NT2/D1 (cell line): ENCODE measurements at regions not wholly inside any gene's neighbourhood (a gene's known extent, or its start where the extent isn't known, plus 50 kb on each side); places are given as distances from the start of the nearest gene placed in this dataset.
"Not testable (repeated sequence)": the region's sequence is repeated elsewhere in the genome, so short reads cannot be mapped to it uniquely, and the experiment has no call there.

Source experiments
- DNase-seq: peaks from one replicate; pipeline ENCODE4 v3.0.0-alpha.2; 2011; ENCODE audit warnings: low read depth, low spot score
- H3K27me3 ChIP-seq: 2 replicates; pipeline ENCODE4 v1.6.0; 2011; ENCODE audit warnings: mild to moderate bottlenecking; ENCODE audit not compliant: insufficient read length, insufficient read depth
- H3K36me3 ChIP-seq: 2 replicates; pipeline ENCODE4 v1.6.1; 2011; ENCODE audit warnings: mild to moderate bottlenecking, low read length, mixed read lengths; ENCODE audit not compliant: insufficient read depth, insufficient read length
- H3K4me1 ChIP-seq: 2 replicates; pipeline ENCODE4 v1.5.1; 2011; ENCODE audit not compliant: insufficient read depth, insufficient read length
- H3K4me3 ChIP-seq: 2 replicates; pipeline ENCODE4 v1.5.1; 2011; ENCODE audit warnings: low read depth; ENCODE audit not compliant: insufficient read length
- H3K9ac ChIP-seq: 2 replicates; pipeline ENCODE4 v1.6.0; 2011; ENCODE audit warnings: low read depth; ENCODE audit not compliant: insufficient read length
- H3K9me3 ChIP-seq: 2 replicates; pipeline ENCODE4 v1.5.1; 2011; ENCODE audit warnings: mild to moderate bottlenecking, low read length; ENCODE audit not compliant: insufficient read depth
- SUZ12 ChIP-seq: IDR thresholded peaks from 2 replicates; pipeline ENCODE4 v1.6.1; 2011; ENCODE audit not compliant: insufficient read length, insufficient read depth; ENCODE audit errors: extremely low read depth
- YY1 ChIP-seq: IDR thresholded peaks from 2 replicates; pipeline ENCODE4 v1.6.1; 2011; ENCODE audit not compliant: insufficient read length, insufficient read depth
- ZNF274 ChIP-seq: IDR thresholded peaks from 2 replicates; pipeline ENCODE4 v1.6.1; 2011; ENCODE audit warnings: mild to moderate bottlenecking, low read depth, low read length

DNA sequence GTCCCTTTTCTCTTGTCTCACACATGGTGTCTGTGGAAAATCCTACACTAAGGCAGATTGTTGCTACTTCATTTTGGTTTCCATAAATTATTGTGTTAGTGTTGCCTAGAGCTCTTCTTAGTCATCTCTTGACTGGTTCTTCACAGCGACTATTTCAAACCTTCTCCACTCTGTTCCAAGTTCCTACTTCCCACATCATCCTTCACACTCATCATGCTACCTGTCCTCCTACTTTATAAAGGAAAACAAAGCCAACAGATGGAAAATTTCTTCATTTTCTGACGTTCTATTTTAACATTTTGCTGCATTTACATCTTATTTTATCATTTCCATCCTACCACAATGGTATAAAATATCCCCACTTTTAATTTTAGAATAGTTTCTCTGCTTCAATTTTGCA lies 614.1 kb downstream of the LMO7 start:
- H3K36me3 ChIP-seq: no peaks in the 10 kb centered on the region
- TF ChIP-seq ZNF274 (no peak), YY1 (no peak), SUZ12 (no peak)
- no peaks in the 10 kb centered on the region for H3K27me3 ChIP-seq
- no peak for DNase-seq
- no peaks in the 10 kb centered on the region for H3K4me1 ChIP-seq
- no peaks in the 10 kb centered on the region for H3K9me3 ChIP-seq
- no peak overlapping the region for H3K9ac ChIP-seq
- H3K4me3 ChIP-seq: no peak overlapping the region

DNA sequence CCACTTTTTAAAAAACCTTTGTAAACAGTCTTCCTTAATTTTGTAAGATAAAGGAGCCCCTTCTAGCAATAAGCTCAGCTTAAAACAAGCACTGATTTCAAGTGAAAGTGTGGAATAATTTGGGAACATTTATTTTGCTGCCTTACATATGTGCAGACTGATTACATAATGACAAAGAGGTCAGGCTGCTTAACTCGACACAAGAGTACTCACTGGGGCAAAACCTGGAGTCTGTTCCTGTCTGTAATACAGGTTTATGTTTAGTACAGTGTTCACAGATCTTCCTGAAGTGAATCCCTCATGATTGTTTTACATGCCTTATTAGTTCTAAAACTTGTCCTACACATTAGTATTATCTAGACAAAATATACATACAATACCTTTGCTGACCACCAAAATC lies 609.8 kb downstream of the LMO7 start:
- Histone ChIP-seq H3K27me3 (no peaks in the 10 kb centered on the region), H3K4me3 (no peak overlapping the region), H3K36me3 (no peaks in the 10 kb centered on the region), H3K4me1 (no peaks in the 10 kb centered on the region), H3K9ac (no peak overlapping the region), H3K9me3 (no peaks in the 10 kb centered on the region)
- no peak for TF ChIP-seq ZNF274
- no peak for TF ChIP-seq SUZ12
- no peak for TF ChIP-seq YY1
- no peak for DNase-seq

DNA sequence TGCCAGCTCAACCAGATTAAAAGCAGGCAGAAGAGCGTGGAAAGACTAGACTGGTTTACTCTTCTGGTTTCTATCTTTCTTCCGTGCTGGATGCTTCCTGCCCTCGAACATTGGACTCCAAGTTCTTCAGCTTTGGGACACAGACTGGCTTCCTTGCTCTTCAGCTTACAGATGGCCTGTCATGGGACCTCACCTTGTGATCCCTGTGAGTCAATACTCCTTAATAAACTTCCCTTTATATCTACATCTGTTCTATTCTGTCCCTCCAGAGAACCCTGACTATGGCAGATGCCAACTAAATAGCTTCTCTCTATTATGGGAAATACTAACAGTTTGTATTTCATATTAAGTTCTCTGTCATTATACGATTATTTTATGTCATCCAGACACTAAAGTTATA lies 609.1 kb downstream of the LMO7 start:
- Histone ChIP-seq H3K9me3 (no peaks in the 10 kb centered on the region), H3K36me3 (no peaks in the 10 kb centered on the region), H3K4me1 (no peaks in the 10 kb centered on the region), H3K9ac (no peak overlapping the region), H3K27me3 (no peaks in the 10 kb centered on the region), H3K4me3 (no peak overlapping the region)
- DNase-seq: no peak
- TF ChIP-seq YY1 (no peak), SUZ12 (no peak), ZNF274 (no peak)

DNA sequence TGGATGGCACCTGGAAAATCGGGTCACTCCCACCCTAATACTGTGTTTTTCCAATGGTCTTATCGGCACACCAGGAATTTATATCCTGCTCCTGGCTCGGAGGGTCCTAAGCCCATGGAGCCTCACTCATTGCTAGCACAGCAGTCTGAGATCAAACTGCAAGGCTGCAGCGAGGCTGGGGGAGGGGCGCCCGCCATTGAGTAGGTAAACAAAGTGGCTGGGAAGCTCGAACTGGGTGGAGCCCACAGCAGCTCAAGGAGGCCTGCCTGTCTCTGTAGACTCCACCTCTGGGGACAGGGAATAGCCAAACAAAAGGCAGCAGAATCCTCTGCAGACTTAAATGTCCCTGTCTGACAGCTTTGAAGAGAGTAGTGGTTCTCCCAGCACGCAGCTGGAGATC lies 607.0 kb downstream of the LMO7 start:
- DNase-seq: peak; percentile 35
- H3K9ac ChIP-seq, H3K27me3 ChIP-seq, H3K4me3 ChIP-seq, H3K4me1 ChIP-seq, H3K9me3 ChIP-seq, H3K36me3 ChIP-seq: not testable (repeated sequence)

DNA sequence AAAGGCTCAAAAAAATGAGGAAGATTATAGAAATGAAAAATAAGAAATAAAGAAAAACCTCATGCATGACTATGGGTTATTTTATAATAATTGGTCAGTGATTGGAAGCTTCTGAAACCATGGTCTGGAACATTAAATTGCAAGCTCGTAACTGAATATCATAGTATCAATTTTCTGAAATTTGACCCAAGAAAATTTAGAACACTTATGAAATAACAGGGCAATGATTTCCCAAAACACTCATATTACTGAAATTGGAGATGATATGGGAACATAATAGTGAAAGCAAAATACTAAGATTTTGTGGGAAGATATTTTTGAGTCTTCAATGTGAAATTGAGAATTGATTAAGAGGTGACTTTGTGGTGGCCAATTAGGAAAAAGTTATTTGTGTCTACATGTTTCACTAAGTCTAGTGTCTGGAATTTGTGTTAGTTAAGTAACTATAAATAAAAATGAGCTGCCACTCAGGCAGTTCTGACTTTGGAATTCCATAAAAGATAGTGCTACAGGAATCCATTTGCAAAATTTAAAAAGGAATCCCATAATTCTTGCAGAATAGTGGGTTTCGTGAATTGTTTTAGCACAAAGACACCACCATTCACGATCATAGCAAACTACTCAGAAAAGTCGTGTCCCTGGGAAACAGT lies 603.0 kb downstream of the LMO7 start:
- Histone ChIP-seq H3K4me1 (no peaks in the 10 kb centered on the region), H3K27me3 (no peaks in the 10 kb centered on the region), H3K4me3 (no peak overlapping the region), H3K36me3 (no peaks in the 10 kb centered on the region), H3K9me3 (no peaks in the 10 kb centered on the region), H3K9ac (no peak overlapping the region)
- no peak for DNase-seq
- TF ChIP-seq ZNF274 (no peak), SUZ12 (no peak), YY1 (no peak)

DNA sequence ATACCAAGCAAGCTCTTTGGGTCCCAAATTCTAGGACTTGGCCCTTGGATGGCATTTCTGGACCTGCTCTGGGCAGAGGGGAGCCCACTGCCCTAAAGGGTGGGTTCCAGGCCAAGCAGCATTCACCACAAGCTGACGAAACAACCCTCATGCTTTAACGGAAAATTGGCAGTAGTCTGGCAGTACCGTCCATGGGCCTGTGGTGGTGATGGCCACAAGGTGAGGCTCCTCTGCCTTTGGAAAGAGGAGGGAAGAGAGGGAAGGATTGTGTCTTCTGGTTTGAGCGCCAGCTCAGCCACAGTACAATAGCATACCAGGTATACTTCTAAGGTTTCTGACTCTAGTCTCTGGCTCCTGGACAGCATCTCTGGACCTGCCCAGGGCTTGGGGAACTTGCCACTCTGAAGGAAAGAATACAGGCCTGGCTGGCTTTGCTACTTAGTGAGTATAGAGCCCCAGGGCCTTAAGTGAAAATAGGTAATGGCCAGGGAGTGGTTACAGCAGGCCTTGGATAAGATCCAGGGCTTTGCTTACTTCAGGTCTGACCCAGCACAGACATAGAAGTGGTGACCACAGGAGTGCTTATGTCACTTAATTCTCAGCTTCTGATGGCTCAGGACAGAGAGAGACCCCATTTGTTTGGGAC lies 595.5 kb downstream of the LMO7 start:
- no peaks in the 10 kb centered on the region for H3K27me3 ChIP-seq
- no peaks in the 10 kb centered on the region for H3K4me1 ChIP-seq
- no peaks in the 10 kb centered on the region for H3K9me3 ChIP-seq
- DNase-seq: no peak
- H3K36me3 ChIP-seq: no peaks in the 10 kb centered on the region
- H3K4me3 ChIP-seq: no peak overlapping the region
- TF ChIP-seq SUZ12: no peak
- no peak for TF ChIP-seq ZNF274
- no peak for TF ChIP-seq YY1
- H3K9ac ChIP-seq: no peak overlapping the region

DNA sequence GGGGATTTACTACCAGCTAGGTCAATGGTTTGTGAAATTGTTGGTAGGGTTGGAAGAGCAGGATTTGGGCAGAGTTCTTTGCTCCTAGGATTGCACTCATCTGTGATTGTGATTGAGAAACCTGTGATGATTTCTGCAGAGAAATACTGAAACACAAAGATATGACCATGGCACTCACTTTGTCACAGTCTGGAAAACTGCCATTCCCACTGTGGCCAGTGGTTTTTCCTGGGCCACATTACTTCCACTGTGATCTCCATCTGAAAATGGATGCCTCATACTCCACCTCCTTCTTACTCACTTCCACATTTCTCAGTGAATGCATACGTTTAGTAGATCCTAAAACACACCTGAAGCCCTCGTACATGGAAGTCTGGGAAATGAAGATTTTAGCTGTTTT lies 593.2 kb downstream of the LMO7 start:
- no peak for DNase-seq
- Histone ChIP-seq H3K9ac (no peak overlapping the region), H3K4me3 (no peak overlapping the region)

More for the DNA sequence above, 593.2 kb downstream of the LMO7 start:
- no peaks in the 10 kb centered on the region for H3K4me1 ChIP-seq
- no peak for TF ChIP-seq YY1
- TF ChIP-seq SUZ12: no peak
- TF ChIP-seq ZNF274: no peak
- H3K36me3 ChIP-seq: no peaks in the 10 kb centered on the region
- no peaks in the 10 kb centered on the region for H3K9me3 ChIP-seq
- H3K27me3 ChIP-seq: no peaks in the 10 kb centered on the region
